Tibial nerve (tissue), 4 donors: ENCODE measurements at regions not wholly inside any gene's neighbourhood (a gene's known extent, or its start where the extent isn't known, plus 50 kb on each side); places are given as distances from the start of the nearest gene placed in this dataset.

Source experiments
- DNase-seq, 2 donors: peaks; one replicate each; pipeline ENCODE4 v3.0.0-alpha.2; 2019; ENCODE audit warnings: low spot score in 2 of 2
- H3K27ac ChIP-seq, 4 donors: fragments of 200-600 bp; sonication (generic) in 3 of 4; one replicate each; pipeline ENCODE4 v1.5.1; 2017 to 2019; ENCODE audit warnings: mild to moderate bottlenecking in 1 of 4
- H3K27me3 ChIP-seq, 2 donors: fragments of 200-600 bp; sonication (generic) in 1 of 2; one replicate each; pipeline versions ENCODE4 v1.5.1 to v1.6.0; 2017 to 2019
- H3K36me3 ChIP-seq, 3 donors: fragments of 200-600 bp; sonication (generic); one replicate each; pipeline ENCODE4 v1.5.1; 2018 to 2019
- H3K4me1 ChIP-seq, 4 donors: fragments of 200-600 bp; sonication (generic) in 3 of 4; one replicate each; pipeline ENCODE4 v1.5.1; 2017 to 2019
- H3K4me3 ChIP-seq, 4 donors: fragments of 200-600 bp; sonication (generic) in 3 of 4; one replicate each; pipeline ENCODE4 v1.5.1; 2017 to 2019; ENCODE audit warnings: mild to moderate bottlenecking in 1 of 4, moderate library complexity in 1 of 4
- H3K9me3 ChIP-seq, 4 donors: fragments of 200-600 bp; sonication (generic) in 3 of 4; one replicate each; pipeline ENCODE4 v1.5.1; 2017 to 2019
- CTCF ChIP-seq, 5 experiments: fragments of 200-600 bp in 3 of 5; fragments of 450-650 bp in 2 of 5; sonication (generic) in 3 of 5; IDR thresholded peaks; one replicate each; pipeline ENCODE4 v1.5.1; 2016 to 2019; ENCODE audit warnings: antibody characterized with exemption in 5 of 5, mild to moderate bottlenecking in 3 of 5, moderate library complexity in 2 of 5
- EP300 ChIP-seq, 2 donors: sonication (generic); formaldehyde crosslinking; IDR thresholded peaks; one replicate each; pipeline ENCODE4 v1.6.1; 2017; ENCODE audit warnings: antibody characterized with exemption in 2 of 2, mild to moderate bottlenecking in 1 of 2
- POLR2A ChIP-seq, 2 donors: fragments of 450-650 bp; IDR thresholded peaks; one replicate each; pipeline ENCODE4 v1.6.1; 2017; ENCODE audit warnings: antibody characterized with exemption in 2 of 2, mild to moderate bottlenecking in 2 of 2, moderate library complexity in 2 of 2
- WGBS, 2 donors: methylation state at CpG; one replicate each; pipeline ENCODE4 v1.1.5; 2018; 5-methylcytosine and 5-hydroxymethylcytosine counted together

DNA sequence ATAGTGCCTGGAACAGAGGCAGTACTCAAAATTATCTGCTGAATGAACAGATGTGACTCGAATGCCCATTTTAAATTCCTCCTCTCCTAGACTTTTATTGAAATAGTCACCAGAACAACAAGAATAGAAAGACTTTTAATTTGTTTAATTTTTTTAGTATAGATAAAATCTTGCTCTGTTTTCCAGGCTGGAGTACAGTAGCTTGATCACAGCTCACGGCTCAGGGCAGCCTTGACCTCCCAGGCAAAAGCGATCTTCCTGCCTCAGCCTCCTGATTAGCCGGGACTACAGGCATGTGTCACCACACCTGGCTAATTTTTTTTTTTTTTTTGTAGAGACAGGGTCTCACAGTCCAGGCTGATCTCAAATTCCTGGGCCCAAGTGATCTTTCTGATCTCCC, 120.9 kb upstream of the FREM2 start:
- no peak for TF ChIP-seq POLR2A (IDR thresholded peaks at IDR 0.05)
- no peak for TF ChIP-seq CTCF (IDR thresholded peaks at IDR 0.05)
- no peak for TF ChIP-seq EP300 (IDR thresholded peaks at IDR 0.05)
- H3K4me3 ChIP-seq: no peak overlapping the region
- no peaks in the 10 kb centered on the region for H3K27me3 ChIP-seq
- 79 to 84% methylated on average over 4 of the region's 4 CpGs for WGBS, 2 donors
- no peak overlapping the region for H3K27ac ChIP-seq
- no peaks in the 10 kb centered on the region for H3K4me1 ChIP-seq
- H3K9me3 ChIP-seq: no peaks in the 10 kb centered on the region
- no peak for DNase-seq
- H3K36me3 ChIP-seq: no peaks in the 10 kb centered on the region

DNA sequence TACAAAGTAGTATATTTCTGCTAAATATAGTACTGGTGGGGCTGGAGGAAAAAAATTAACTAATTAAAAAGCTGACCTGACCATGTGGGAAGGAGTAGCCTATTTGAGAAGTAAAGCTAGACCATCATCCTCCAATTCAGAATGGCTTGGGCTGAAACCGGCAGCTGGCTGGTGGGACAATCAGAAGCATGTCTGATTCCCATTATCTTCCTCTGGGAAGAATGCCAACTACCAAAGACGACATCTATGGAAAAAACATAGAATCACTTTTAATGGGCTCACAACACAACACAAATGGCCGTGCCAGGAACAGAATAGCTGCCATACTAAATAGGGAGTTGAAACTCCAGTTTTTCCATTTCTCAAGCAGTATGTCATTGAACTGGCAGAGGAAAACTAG, 120.4 kb upstream of the FREM2 start:
- Histone ChIP-seq H3K36me3 (no peaks in the 10 kb centered on the region), H3K27me3 (no peaks in the 10 kb centered on the region), H3K4me3 (no peak overlapping the region), H3K27ac (no peak overlapping the region), H3K9me3 (no peaks in the 10 kb centered on the region), H3K4me1 (no peaks in the 10 kb centered on the region)
- 17 to 19% methylated on average over 3 of the region's 3 CpGs for WGBS, 2 donors
- no peak for DNase-seq
- no peak for TF ChIP-seq POLR2A (IDR thresholded peaks at IDR 0.05)
- TF ChIP-seq CTCF (IDR thresholded peaks at IDR 0.05): no peak
- TF ChIP-seq EP300 (IDR thresholded peaks at IDR 0.05): no peak

- no peak for DNase-seq
- WGBS, 2 donors: 74 to 85% methylated on average over 1 of the region's 1 CpG
- Histone ChIP-seq H3K27ac (no peak overlapping the region), H3K27me3 (no peaks in the 10 kb centered on the region), H3K9me3 (no peaks in the 10 kb centered on the region), H3K4me3 (no peak overlapping the region), H3K4me1 (no peaks in the 10 kb centered on the region), H3K36me3 (no peaks in the 10 kb centered on the region)
- TF ChIP-seq POLR2A (IDR thresholded peaks at IDR 0.05) (no peak), EP300 (IDR thresholded peaks at IDR 0.05) (no peak), CTCF (IDR thresholded peaks at IDR 0.05) (no peak)
Measured at GRCh38 chr13:38570706-38571105, 116.2 kb upstream of the FREM2 start.

- 63 to 69% methylated on average over 2 of the region's 2 CpGs for whole genome bisulfite sequencing, 2 donors
- Histone ChIP-seq H3K27me3 (no peaks in the 10 kb centered on the region), H3K9me3 (no peaks in the 10 kb centered on the region), H3K4me3 (no peak overlapping the region), H3K36me3 (no peaks in the 10 kb centered on the region), H3K4me1 (no peaks in the 10 kb centered on the region), H3K27ac (no peak overlapping the region)
- DNase-seq: no peak
- TF ChIP-seq CTCF (IDR thresholded peaks at IDR 0.05): no peak
- no peak for TF ChIP-seq POLR2A (IDR thresholded peaks at IDR 0.05)
- no peak for TF ChIP-seq EP300 (IDR thresholded peaks at IDR 0.05)
Measured at GRCh38 chr13:38575427-38575826, 111.5 kb upstream of the FREM2 start.

DNA sequence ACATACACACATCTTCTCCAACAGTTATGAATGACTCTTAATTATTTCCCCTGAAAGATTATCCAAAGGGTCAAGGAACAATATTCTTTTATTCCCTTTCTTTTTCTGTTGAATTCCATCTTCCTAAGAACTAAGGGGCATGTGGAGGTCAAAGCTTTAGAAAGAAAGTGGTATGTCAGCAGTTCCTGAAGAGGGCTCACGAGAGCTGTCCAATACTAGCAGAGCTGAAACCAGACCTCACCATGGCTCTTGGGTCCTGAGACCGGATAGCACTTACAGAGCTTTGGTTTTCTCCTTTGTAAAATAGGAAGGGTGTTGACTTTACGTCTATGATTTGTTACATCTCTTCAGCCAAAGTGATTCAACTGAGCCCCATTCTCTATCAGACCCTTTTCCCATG, 109.8 kb upstream of the FREM2 start:
- WGBS, 2 donors: 33 to 47% methylated on average over 3 of the region's 3 CpGs
- Histone ChIP-seq H3K4me1 (no peaks in the 10 kb centered on the region), H3K27ac (no peak overlapping the region), H3K9me3 (no peaks in the 10 kb centered on the region), H3K27me3 (no peaks in the 10 kb centered on the region), H3K4me3 (no peak overlapping the region), H3K36me3 (no peaks in the 10 kb centered on the region)
- no peak for DNase-seq
- TF ChIP-seq CTCF (IDR thresholded peaks at IDR 0.05) (no peak), EP300 (IDR thresholded peaks at IDR 0.05) (no peak), POLR2A (IDR thresholded peaks at IDR 0.05) (no peak)
